HepG2 (cell line): ENCODE measurements at regions not wholly inside any gene's neighbourhood (a gene's known extent, or its start where the extent isn't known, plus 50 kb on each side); places are given as distances from the start of the nearest gene placed in this dataset.

Experiments
- ATAC-seq: fragments of 200-7000 bp; cut with Tn5 transposase; 3 replicates; pipeline ENCODE4 v1.9.1; 2020; ENCODE audit warnings: mild to moderate bottlenecking, moderate library complexity
- BruUV-seq: library from RNA; stranded (reverse); fragments of 400-500 nt; replicated peaks from 2 replicates; lab custom pipeline; 2021; lab: Mats Ljungman, UMichigan
- CTCF ChIA-PET: fragments of 300-600 bp; formaldehyde crosslinking; extraction: SDS; loops from one replicate; lab custom pipeline; 2021; ENCODE audit warnings: low total read pairs, inconsistent platforms, low intra/inter-chr PET ratio; lab: Yijun Ruan, JAX
- POLR2A ChIA-PET: fragments of 350-600 bp; sonication (Branson Sonifier 250); formaldehyde crosslinking; loops from one replicate; lab custom pipeline; 2020; ENCODE audit warnings: antibody characterized with exemption, inconsistent platforms; lab: Yijun Ruan, JAX
- DNase-seq: peaks from one replicate; pipeline ENCODE4 v3.0.0-alpha.2; 2015; ENCODE audit warnings: low spot score
- FAIRE-seq: peaks from 3 replicates; lab custom pipeline; 2011; peaks lifted over from hg19 to GRCh38; lab: Jason Lieb, UNC
- H2AFZ ChIP-seq: one replicate; pipeline ENCODE4 v1.6.1; 2011; ENCODE audit warnings: low read length, inconsistent platforms
- H3K27ac ChIP-seq: fragments of 300-600 bp; 3 replicates; pipeline ENCODE4 v1.8.0; 2011; ENCODE audit warnings: mixed run types, mild to moderate bottlenecking, mixed read lengths, low read length, inconsistent platforms; ENCODE audit not compliant: insufficient read depth; ENCODE audit errors: extremely low read length
- H3K27me3 ChIP-seq, 2 experiments: fragments of 200-600 bp in 1 of 2; 2 replicates in 1 of 2; 3 replicates in 1 of 2; pipeline versions ENCODE4 v1.6.0 to v1.8.0; 2011; ENCODE audit warnings: low read length in 2 of 2, mild to moderate bottlenecking in 2 of 2, moderate library complexity in 2 of 2, inconsistent platforms in 1 of 2; ENCODE audit not compliant: insufficient read depth in 2 of 2, control insufficient read depth in 1 of 2
- H3K36me3 ChIP-seq, 2 experiments: fragments of 200-600 bp in 1 of 2; replicated peaks in 1 of 2; 2 replicates in 1 of 2; 3 replicates in 1 of 2; pipeline versions ENCODE4 v1.5.1 to v1.8.0; 2011; ENCODE audit warnings: low read length in 2 of 2, inconsistent platforms in 1 of 2; ENCODE audit not compliant: insufficient read depth in 2 of 2, control insufficient read depth in 1 of 2
- H3K4me1 ChIP-seq: 2 replicates; pipeline ENCODE4 v1.5.1; 2012; ENCODE audit warnings: low read length, inconsistent platforms; ENCODE audit not compliant: insufficient read depth
- H3K4me2 ChIP-seq: 2 replicates; pipeline ENCODE4 v1.6.0; 2011; ENCODE audit warnings: low read depth, low read length, inconsistent platforms
- H3K4me3 ChIP-seq, 3 experiments: fragments of 200-600 bp in 1 of 3; sonication (generic), shearing (Covaris generic) in 1 of 3; replicated peaks in 1 of 3; 2 replicates each; pipeline ENCODE4 v1.5.1; 2011 to 2016; ENCODE audit warnings: low read length in 3 of 3, inconsistent platforms in 2 of 3, low read depth in 2 of 3, mild to moderate bottlenecking in 2 of 3, control low read depth in 1 of 3, mixed read lengths in 1 of 3; ENCODE audit not compliant: insufficient read depth in 1 of 3
- H3K79me2 ChIP-seq: one replicate; pipeline ENCODE4 v1.6.1; 2011; ENCODE audit warnings: low read length, inconsistent platforms; ENCODE audit not compliant: insufficient read depth
- H3K9ac ChIP-seq: 2 replicates; pipeline ENCODE4 v1.6.0; 2011; ENCODE audit warnings: mild to moderate bottlenecking, low read depth, low read length, inconsistent platforms; ENCODE audit not compliant: insufficient read depth
- H3K9me3 ChIP-seq: 2 replicates; pipeline ENCODE4 v1.5.1; 2012; ENCODE audit warnings: mild to moderate bottlenecking, low read length
- H4K20me1 ChIP-seq: 2 replicates; pipeline ENCODE4 v1.6.0; 2011; ENCODE audit warnings: inconsistent platforms, mild to moderate bottlenecking, low read length, moderate library complexity; ENCODE audit not compliant: insufficient read depth
- HIVEP1 ChIP-seq: sonication (generic); formaldehyde crosslinking; IDR thresholded peaks from 2 replicates; pipeline ENCODE4 v1.4.0; 2020; ENCODE audit warnings: mild to moderate bottlenecking, missing genetic modification reagents
- HMGA1 ChIP-seq: sonication (generic); formaldehyde crosslinking; conservative IDR thresholded peaks from 2 replicates; pipeline ENCODE4 v1.4.0; 2020; ENCODE audit warnings: missing genetic modification reagents
- SNAPC2 ChIP-seq: sonication (generic); formaldehyde crosslinking; IDR thresholded peaks from 2 replicates; pipeline ENCODE4 v1.8.1; 2022; ENCODE audit warnings: mild to moderate bottlenecking, missing genetic modification reagents
- ZBTB39 ChIP-seq: sonication (generic); formaldehyde crosslinking; IDR thresholded peaks from 2 replicates; pipeline ENCODE4 v1.5.0; 2020; ENCODE audit warnings: missing genetic modification reagents
- ZFP37 ChIP-seq: sonication (generic); formaldehyde crosslinking; IDR thresholded peaks from 2 replicates; pipeline ENCODE4 v1.4.0; 2020; ENCODE audit warnings: missing genetic modification reagents, borderline replicate concordance
- ZMYM3 ChIP-seq: sonication (generic); formaldehyde crosslinking; IDR thresholded peaks from 2 replicates; pipeline ENCODE4 v1.5.1; 2020; ENCODE audit warnings: mild to moderate bottlenecking, missing genetic modification reagents
- ZNF451 ChIP-seq: sonication (generic); formaldehyde crosslinking; IDR thresholded peaks from 2 replicates; pipeline ENCODE4 v1.5.0; 2020; ENCODE audit warnings: mild to moderate bottlenecking, missing genetic modification reagents
- ZNF510 ChIP-seq: sonication (generic); formaldehyde crosslinking; IDR thresholded peaks from 2 replicates; pipeline ENCODE4 v1.4.0; 2020; ENCODE audit warnings: low read depth, mild to moderate bottlenecking, missing genetic modification reagents
- WGBS: methylation state at CpG from one replicate; pipeline ENCODE4 v1.1.6; 2017; ENCODE audit warnings: low lambda C conversion rate; 5-methylcytosine and 5-hydroxymethylcytosine counted together
- in situ Hi-C: cut with HindIII; loops from 2 replicates; pipeline ENCODE4 v1.10.0; 2017; ENCODE audit warnings: low pct_unique_long_range_greater_than_20kb; ENCODE audit not compliant: extremely low pct_ligation_motif_present
- intact Hi-C: fragments of 100-400 bp; cut with micrococcal nuclease; formaldehyde crosslinking; loops from one replicate; pipeline ENCODE4 v1.10.0; 2022; ENCODE audit not compliant: unreplicated experiment
- TF ChIP-seq, protein P1 (sequence below): sonication (generic); formaldehyde crosslinking; IDR thresholded peaks from 2 replicates; pipeline ENCODE4; 2020; ENCODE audit warnings: missing genetic modification reagents, mild to moderate bottlenecking, borderline replicate concordance

DNA sequence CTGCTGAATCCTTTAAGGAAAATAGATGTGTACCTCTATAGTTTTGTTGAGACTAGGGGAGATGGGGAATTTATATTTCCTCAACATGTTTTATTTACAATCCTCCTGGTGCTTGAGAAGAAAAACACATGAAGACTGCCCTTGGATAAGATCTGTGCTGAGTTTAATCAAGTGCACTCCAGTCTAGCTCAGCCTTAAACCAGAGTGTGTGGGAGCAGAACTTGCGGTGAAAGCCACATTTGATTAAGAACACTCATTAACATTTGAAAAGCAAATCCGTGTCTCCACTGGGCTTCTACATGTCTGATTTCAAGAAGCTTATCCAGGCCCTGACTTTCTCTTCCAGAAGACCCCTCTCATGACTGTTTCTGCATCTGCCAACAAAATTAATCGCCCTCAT, 84.8 kb upstream of the ITGA6 start:
- Histone ChIP-seq H3K9ac (no peak overlapping the region), H3K4me2 (no peak overlapping the region), H3K36me3 (no peaks in the 10 kb centered on the region), H3K79me2 (no peaks in the 10 kb centered on the region), H3K27me3 (peaks cover 0 to 3% of the 10 kb centered on the region in 2 experiments; a peak in 1 of 5 replicates), H3K9me3 (peaks cover 12% of the 10 kb centered on the region), H3K4me1 (peaks cover 49% of the 10 kb centered on the region), H2AFZ (no peak overlapping the region), H3K27ac (no peak overlapping the region), H3K4me3 (no peak overlapping the region), H4K20me1 (no peaks in the 10 kb centered on the region)
- ATAC-seq: no peak
- FAIRE-seq: no peak
- no TSS peak for BruUV-seq
- ChIA-PET CTCF (no interaction called here), POLR2A (interaction anchor here (1.5 kb wide), 1 partner anchor 89 kb away, joined by 3 read pairs; no protein-coding TSS in a partner anchor)
- in situ Hi-C loops (no loop called here), intact Hi-C loops (no loop called here)
- no peak for TF ChIP-seq HIVEP1 (CRISPR knock-in tag)
- no peak for TF ChIP-seq SNAPC2 (CRISPR knock-in tag)
- TF ChIP-seq ZBTB39: no peak
- no peak for TF ChIP-seq ZNF451 (CRISPR knock-in tag)
- TF ChIP-seq, protein P1, sequence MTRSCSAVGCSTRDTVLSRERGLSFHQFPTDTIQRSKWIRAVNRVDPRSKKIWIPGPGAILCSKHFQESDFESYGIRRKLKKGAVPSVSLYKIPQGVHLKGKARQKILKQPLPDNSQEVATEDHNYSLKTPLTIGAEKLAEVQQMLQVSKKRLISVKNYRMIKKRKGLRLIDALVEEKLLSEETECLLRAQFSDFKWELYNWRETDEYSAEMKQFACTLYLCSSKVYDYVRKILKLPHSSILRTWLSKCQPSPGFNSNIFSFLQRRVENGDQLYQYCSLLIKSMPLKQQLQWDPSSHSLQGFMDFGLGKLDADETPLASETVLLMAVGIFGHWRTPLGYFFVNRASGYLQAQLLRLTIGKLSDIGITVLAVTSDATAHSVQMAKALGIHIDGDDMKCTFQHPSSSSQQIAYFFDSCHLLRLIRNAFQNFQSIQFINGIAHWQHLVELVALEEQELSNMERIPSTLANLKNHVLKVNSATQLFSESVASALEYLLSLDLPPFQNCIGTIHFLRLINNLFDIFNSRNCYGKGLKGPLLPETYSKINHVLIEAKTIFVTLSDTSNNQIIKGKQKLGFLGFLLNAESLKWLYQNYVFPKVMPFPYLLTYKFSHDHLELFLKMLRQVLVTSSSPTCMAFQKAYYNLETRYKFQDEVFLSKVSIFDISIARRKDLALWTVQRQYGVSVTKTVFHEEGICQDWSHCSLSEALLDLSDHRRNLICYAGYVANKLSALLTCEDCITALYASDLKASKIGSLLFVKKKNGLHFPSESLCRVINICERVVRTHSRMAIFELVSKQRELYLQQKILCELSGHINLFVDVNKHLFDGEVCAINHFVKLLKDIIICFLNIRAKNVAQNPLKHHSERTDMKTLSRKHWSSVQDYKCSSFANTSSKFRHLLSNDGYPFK (CRISPR knock-in tag): no peak
- no peak for TF ChIP-seq ZFP37 (CRISPR knock-in tag)
- TF ChIP-seq HMGA1 (CRISPR knock-in tag): no peak
- no peak for TF ChIP-seq ZNF510 (CRISPR knock-in tag)
- no peak for TF ChIP-seq ZMYM3 (CRISPR knock-in tag)
- 74% methylated on average over 3 of the region's 3 CpGs for WGBS
- DNase-seq: no peak
